Inflammatory macrophage treated with lipopolysaccharide for 4 hours (primary cell): ENCODE measurements at regions not wholly inside any gene's neighbourhood (a gene's known extent, or its start where the extent isn't known, plus 50 kb on each side); places are given as distances from the start of the nearest gene placed in this dataset.
"Not testable (repeated sequence)": the region's sequence is repeated elsewhere in the genome, so short reads cannot be mapped to it uniquely, and the experiment has no call there.

ENCODE experiments used
- DNase-seq: peaks from one replicate; pipeline ENCODE4 v3.0.0-alpha.2; 2020

- DNase-seq: no peak
Observed at GRCh38 chr10:2777666-2778355, 289.5 kb upstream of the PFKP start.

DNA sequence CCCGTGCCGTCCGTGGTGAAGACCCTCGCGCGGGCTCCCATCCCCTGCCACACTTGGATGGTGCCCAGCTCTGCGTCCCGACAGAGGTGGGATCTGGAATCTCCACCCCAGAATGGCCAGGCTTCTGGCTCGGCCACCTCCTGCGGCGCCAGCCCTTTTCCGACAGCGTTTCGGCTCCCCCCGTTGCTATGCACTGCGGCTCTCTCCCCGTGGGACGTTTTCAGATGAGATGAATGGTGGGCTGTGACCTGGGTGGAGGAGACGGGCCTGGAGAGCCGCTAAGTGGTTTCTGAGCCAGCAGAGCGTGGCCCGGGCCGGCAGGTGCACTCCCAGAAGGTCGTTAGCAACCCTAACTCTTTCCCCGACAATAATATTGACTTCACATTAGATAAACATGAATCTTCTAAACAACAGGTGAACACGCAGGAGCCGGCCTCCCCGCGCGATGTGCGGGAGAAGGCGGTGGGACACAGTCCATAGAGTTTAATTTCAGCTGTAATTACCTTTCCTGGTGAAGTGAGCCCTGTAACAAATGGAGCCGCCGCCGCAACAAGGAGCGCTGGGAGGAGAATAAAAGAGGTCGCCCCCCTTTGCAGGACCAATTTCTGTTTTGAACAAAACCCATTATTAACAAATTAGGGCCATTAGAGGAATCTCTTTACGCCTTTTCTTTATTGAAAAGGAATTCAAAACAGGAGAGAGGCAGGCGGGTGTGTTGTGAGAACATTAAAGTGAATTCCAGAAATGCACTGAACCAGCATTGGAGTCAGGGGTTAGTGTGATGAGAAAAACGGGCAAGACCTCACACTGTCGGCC is 294.3 kb upstream of the PFKP start:
- DNase-seq: no peak

- DNase-seq: no peak
Observed at GRCh38 chr10:2772135-2772534, 295.2 kb upstream of the PFKP start.

DNA sequence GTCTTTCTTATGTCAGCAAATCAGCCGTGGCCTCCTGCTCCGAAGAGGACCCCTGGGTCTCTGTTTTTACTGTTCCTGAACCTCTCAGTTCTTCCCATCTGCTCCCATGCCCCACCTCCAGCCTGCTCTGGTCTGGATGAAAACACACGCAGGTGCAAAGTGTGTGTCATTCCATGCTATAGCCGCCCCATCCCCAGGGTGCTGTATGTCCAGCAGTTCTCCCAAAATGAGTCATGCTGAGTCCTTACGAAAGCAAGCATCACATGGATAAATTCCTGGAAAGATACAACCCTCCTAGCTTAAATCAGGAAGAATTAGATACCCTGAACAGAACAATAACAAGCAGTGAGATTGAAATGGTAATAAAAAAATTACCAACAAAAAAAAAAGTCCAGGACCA is 300.1 kb upstream of the PFKP start:
- DNase-seq: not testable (repeated sequence)

DNA sequence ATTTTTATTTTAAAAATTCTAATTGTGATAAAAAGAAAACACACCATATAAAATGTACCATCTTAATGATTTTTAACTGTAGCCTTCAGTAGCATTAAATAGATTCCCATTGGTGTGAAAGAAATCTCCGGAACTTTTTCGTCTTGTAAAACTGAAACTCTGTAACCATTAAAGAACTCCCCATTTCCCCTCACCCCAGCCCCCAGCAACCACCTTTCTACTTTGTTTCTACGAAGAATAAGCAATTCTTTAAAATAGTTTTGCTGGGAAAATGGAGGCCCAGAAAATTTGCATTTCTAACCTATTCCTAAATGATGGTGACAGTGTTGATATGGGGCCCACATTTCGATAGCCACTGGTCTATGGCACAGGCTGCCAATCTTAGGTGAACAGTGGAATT is 305.4 kb upstream of the PFKP start:
- no peak for DNase-seq

GRCh38 chr10:2761311-2761710 is 306.0 kb upstream of the PFKP start:
- DNase-seq: no peak

GRCh38 chr10:2760736-2761135 is 306.6 kb upstream of the PFKP start:
- DNase-seq: no peak

DNA sequence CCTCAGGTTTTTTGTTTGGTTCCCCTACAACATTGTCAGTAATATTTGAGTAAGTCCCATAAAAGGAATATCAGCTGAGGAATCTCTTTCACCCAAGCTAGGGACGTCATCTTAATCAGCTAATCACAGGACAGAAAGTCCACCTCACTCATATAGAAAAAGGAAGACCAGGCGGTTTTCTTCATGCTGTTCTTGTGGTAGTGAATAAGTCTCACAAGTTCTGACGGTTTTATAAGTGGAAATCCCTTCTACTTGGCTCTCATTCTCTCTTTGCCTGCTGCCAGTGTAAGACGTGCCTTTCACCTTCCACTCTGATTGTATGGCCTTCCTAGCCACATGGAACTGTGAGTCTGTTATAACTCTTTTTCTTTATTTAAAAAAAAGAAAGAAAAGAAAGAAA is 308.1 kb upstream of the PFKP start:
- DNase-seq: no peak

- DNase-seq: no peak
Observed at GRCh38 chr10:2754943-2755342, 312.4 kb upstream of the PFKP start.

DNA sequence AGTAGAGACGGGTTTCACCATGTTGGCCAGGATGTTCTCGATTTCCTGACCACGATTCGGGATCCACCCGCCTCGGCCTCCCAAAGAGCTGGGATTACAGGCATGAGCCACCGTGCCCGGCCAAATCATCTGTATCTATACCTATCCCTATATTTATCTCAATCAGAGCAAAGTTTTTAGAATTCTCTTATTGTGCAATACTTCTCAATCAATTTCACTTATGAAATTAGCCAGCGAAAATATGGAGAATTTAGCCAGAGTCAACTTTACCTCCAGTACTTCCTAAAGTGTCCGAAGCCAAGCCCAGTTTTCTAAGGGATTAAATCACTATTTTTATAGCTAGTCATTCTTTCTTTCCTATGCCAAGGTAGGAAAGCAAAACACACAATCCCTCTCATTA is 319.1 kb upstream of the PFKP start:
- DNase-seq: no peak

DNA sequence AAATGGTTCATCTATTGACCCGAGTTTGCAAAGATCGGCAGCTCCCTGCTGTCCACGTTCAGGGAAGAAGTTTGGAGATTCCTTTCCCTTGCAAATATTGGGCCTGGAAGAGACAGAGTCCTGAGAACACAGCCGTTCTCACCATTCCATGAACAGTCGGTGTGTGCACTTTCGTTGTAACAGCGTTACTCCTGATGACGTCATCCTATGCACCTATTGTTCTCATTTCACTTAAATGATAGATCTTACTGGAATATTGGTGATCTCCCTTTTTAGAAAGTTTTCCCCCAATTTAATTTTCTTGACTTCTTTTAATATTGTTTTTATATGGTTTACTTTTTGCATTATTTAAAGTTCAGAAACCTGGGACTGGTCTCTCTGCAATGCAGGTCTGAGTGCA is 320.7 kb upstream of the PFKP start:
- no peak for DNase-seq

DNA sequence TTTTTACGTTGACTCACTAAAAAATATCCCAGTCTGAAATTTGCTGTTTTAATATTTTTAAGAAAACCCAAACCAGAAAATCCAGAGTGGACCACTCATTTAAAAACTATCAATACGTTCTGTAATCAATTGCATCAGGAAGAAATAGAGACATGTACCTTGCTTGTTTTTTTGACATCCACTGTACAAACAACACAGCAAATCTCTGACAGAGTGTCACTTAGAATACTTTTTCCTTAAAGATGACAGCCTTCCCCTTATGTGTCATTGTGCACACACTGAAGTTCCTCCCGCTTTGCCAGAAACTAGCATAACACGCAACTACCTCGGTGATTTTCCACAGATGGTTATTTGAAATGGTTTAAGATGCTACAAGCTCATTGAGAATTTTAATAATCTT is 321.7 kb upstream of the PFKP start:
- DNase-seq: no peak

- no peak for DNase-seq
Observed at GRCh38 chr10:2744547-2745200, 322.7 kb upstream of the PFKP start.

DNA sequence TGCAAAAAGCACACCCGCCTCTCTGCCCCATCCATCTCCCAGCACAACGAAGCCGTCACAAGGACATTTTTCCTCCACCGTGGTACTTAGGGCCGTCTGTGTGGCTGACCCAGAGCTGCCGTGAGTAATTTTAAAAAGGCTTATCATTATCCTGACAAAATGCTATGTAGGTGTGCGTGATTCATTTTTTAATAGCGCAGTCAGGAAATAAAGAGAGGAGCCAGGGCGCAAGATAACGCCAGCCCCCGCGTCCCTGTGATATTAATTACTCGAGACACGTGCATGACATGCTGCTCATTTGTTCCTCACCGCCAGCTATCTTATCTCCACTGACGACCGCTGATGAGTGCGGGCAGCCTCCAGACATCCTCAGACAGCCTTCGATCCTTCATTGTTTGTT is 332.7 kb upstream of the PFKP start:
- DNase-seq: no peak

- no peak for DNase-seq
Observed at GRCh38 chr10:2733278-2733963, 333.9 kb upstream of the PFKP start.

GRCh38 chr10:2731940-2732339 is 335.4 kb upstream of the PFKP start:
- DNase-seq: no peak

DNA sequence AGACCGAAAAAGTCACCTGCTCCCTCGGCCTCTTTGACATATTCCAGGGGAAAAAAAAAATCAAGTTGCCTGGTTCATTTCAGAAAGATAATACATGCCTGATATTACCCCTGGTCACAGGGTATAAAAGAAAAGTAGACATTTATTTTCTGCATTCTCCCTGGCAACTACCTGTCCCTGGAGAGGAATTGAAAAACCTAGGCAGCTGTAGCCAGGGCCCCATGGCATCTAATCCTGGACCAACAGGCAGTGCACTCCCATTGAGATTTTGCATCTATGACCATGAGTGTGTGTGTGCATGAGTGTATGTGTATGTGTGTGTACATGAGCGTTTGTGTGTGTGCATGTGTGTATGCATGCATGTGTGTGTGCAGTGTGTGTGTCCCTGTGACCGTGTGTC is 338.2 kb upstream of the PFKP start:
- no peak for DNase-seq

- DNase-seq: no peak
Observed at GRCh38 chr10:2728087-2728486, 339.3 kb upstream of the PFKP start.

- DNase-seq: no peak
Observed at GRCh38 chr10:2716596-2716995, 350.8 kb upstream of the PFKP start.

- DNase-seq: no peak
Observed at GRCh38 chr10:2714597-2714996, 352.8 kb upstream of the PFKP start.

GRCh38 chr10:2703953-2704352 is 363.4 kb upstream of the PFKP start:
- DNase-seq: no peak

DNA sequence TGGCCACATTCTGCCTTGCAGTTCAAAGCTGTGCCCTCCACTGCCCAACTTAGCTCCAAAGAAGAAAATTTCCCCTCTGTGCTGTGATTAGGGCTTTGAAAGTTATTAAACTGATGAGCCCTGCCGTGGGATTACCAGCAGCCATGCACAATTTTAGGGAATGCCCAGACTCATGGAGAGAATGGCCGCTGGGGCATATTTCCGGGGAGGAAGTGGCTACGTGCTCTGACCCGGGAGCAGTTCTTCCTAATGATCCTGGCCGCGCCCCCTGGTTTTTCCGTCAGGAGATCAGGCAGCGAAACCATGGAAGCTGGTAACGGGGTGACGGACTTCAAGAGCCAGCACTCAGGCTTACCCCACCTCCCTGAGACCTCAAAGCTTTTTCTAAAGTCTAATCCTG is 365.5 kb upstream of the PFKP start:
- DNase-seq: no peak

- no peak for DNase-seq
Observed at GRCh38 chr10:2700626-2701305, 366.6 kb upstream of the PFKP start.
